22Rv1 (cell line): ENCODE measurements at regions not wholly inside any gene's neighbourhood (a gene's known extent, or its start where the extent isn't known, plus 50 kb on each side); places are given as distances from the start of the nearest gene placed in this dataset.
"Not testable (repeated sequence)": the region's sequence is repeated elsewhere in the genome, so short reads cannot be mapped to it uniquely, and the experiment has no call there.

ENCODE experiments used
- H3K27ac ChIP-seq: fragments of 450-650 bp; 2 replicates; pipeline ENCODE4 v1.5.1; 2017
- ZFX ChIP-seq: fragments of 450-650 bp; IDR thresholded peaks from 2 replicates; pipeline ENCODE4 v1.6.1; 2017; ENCODE audit warnings: antibody characterized with exemption, borderline replicate concordance
- TF ChIP-seq, protein P1 (sequence below): fragments of 450-650 bp; IDR thresholded peaks from 2 replicates; pipeline ENCODE4 v1.5.1; 2017; ENCODE audit warnings: mild to moderate bottlenecking

- H3K27ac ChIP-seq, result no peak overlapping the region
- no peak for TF ChIP-seq ZFX
- TF ChIP-seq, protein P1, sequence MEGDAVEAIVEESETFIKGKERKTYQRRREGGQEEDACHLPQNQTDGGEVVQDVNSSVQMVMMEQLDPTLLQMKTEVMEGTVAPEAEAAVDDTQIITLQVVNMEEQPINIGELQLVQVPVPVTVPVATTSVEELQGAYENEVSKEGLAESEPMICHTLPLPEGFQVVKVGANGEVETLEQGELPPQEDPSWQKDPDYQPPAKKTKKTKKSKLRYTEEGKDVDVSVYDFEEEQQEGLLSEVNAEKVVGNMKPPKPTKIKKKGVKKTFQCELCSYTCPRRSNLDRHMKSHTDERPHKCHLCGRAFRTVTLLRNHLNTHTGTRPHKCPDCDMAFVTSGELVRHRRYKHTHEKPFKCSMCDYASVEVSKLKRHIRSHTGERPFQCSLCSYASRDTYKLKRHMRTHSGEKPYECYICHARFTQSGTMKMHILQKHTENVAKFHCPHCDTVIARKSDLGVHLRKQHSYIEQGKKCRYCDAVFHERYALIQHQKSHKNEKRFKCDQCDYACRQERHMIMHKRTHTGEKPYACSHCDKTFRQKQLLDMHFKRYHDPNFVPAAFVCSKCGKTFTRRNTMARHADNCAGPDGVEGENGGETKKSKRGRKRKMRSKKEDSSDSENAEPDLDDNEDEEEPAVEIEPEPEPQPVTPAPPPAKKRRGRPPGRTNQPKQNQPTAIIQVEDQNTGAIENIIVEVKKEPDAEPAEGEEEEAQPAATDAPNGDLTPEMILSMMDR, result peak; percentile 49
These were observed 759.8 kb upstream of the CNTN5 start for GRCh38 chr11:98260983-98261382.

DNA sequence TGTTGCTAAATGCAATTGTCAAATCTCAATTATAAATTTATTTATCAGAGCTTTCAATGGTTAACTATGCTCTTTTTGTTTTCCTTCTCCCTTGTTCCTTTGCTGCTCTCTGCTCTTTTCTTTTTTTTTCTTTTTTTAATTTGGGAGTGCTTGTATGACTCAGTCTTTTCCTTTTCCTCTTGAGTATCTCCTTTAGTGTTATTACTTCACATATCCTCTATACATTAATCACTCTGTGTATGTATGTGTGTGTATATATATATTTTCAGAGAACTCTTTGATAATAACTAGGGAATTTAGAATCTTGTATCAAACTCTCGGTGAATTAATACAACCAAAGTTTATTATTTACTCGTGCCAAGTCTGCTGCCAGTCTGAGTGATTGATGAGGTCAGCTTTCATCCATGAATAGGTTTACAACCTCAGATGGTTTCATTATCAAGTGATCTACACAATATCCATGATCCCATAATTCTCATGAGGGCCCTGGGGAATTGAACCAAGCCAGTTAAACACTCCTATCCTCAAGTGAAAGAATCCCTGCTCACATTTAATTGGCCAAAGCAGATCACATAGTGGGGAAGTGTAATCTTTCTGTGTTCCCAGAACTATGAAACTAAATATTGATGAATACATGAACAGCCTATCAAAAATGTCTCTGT is 743.4 kb upstream of the CNTN5 start:
- no peak for TF ChIP-seq ZFX
- TF ChIP-seq, protein P1, result no peak
- no peak overlapping the region for H3K27ac ChIP-seq

DNA sequence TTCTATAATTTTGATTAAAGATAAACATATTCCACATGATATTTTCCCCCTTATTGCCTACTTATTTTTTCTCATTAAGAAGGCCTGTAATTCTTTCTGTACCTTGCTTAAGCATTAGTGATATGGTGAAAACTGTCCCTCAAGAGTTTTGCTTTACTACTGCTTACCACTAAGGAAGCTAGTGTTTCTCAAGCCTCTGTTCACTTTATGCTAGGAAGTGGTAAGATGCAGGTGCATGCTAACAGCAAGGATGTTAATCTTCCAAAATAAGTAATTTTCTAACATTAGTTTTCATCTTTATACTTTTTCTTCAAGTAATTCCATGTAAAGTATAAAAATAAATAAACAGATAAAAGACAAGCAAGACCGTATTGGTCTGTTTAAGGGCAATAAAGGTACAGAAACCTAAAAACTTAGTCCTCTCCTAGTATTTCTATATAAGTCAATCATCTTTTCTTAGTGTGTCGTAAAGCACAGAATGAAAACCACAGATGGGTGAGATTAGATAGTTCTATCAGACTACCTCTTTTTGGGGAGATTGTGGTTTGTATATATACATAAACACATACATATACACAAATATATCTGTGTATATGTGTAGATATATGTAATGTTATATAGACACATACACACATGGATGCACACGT is 731.0 kb upstream of the CNTN5 start:
- TF ChIP-seq ZFX, result no peak
- TF ChIP-seq, protein P1, result no peak
- H3K27ac ChIP-seq, result no peak overlapping the region

DNA sequence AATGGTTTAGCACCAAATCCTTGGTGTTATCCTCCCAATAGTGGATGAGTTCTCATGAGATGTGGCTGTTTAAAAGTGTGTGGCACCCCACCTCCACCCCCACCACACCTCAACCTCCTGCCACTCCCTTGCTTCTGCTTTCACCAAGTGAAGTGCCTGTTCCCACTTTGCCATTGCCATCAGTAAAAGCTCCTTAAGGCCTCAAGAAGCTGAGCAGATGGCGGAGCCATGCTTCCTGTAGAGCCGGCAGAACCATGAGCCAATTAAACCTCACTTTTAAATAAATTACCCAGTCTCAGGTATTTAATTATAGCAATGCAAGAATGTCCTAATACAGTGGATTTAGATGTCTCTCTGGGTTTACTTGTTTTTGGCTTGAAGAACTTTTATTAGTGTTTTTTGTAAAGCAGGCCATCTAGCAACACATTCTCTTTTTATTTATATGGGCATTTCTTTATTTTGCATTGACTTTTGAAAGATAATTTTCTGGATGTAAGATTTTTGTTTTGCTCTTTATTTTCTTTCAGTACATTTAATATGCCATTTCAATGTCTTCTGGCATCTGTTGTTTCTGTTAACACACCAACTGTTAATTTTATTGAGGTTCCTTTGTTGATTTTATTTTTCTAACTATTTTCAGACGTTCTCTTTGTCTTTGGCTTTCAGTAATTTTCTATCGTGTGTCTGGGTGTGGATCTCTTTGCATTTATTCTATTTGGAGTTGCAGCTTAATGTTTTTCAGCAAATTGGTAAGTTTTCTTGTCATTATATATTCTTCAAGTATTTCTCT is 724.5 kb upstream of the CNTN5 start:
- no peak overlapping the region for H3K27ac ChIP-seq
- TF ChIP-seq, protein P1, result no peak
- TF ChIP-seq ZFX, result no peak

DNA sequence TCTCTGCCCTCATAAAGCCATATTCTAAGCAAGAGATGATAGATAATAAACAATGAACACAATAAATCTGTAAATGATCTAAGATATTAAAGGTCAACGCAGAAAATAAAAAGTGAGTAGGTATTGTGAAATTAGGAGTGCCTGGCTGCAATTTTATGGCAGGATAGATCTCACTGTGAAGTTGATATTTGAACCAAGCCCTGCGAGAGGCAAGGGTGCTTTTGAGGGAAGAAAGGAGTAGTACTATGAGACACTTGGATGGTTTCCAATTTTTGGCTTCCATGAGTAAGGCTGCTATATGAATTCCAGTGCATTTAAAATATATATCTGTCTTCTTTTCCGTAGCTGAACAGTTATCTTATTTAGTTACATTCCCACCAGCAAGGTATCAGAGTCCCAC is 720.0 kb upstream of the CNTN5 start:
- TF ChIP-seq ZFX, result no peak
- TF ChIP-seq, protein P1, result no peak
- no peak overlapping the region for H3K27ac ChIP-seq

DNA sequence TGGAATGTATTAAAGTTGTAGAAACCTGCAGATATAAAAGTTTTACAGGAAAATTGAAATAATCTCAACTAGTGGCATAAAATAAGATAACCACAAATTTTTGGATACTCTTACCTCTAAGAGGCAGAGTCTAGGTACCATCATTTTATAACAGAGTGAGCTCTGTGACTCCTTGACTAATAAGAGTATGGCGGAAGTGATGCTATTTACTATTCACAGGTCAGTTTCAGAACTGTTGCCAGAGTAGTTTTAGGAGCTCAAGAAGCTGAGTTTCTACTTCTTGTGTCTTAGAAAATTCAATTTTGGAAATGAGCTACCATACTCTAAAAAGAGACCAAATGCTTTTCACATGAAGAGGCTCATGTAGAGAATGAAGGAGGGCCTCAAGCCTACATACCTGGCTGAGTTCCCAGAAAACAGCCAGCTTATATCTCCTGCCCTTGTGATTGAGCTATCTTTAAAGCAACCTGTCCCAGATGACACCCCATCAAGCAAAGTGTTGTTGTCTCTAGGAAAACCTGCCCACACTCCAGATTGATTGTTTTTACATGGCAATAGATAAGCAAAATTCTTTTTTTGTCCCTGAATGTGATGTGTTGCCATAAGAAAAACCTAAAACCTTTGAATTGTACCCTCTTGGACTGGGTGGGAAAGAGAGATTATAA is 712.8 kb upstream of the CNTN5 start:
- TF ChIP-seq, protein P1, result no peak
- TF ChIP-seq ZFX, result no peak
- H3K27ac ChIP-seq, result no peak overlapping the region

DNA sequence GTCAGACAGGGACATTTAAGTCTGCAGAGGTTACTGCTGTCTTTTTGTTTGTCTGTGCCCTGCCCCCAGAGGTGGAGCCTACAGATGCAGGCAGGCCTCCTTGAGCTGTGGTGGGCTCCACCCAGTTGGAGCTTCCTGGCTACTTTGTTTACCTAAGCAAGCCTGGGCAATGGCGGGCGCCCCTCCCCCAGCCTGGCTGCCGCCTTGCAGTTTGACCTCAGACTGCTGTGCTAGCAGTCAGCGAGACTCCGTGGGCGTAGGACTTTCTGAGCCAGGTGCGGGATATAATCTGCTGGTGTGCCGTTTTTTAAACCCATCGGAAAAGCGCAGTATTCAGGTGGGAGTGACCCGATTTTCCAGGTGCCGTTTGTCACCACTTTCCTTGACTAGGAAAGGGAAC is 690.4 kb upstream of the CNTN5 start:
- not testable (repeated sequence) for H3K27ac ChIP-seq
